ENCODE measurements at regions not wholly inside any gene's neighbourhood (a gene's known extent, or its start where the extent isn't known, plus 50 kb on each side); places are given as distances from the start of the nearest gene placed in this dataset.

GRCh38 chr5:33244441-33245150 is 196.2 kb upstream of the TARS1 start:
- H3K36me3 Mint-ChIP-seq (ENCODE audit: low read depth) = no peaks in the 10 kb centered on the region
- H3K27me3 Mint-ChIP-seq (ENCODE audit: insufficient read depth) = no peaks in the 10 kb centered on the region
- TF ChIP-seq CTCF (conservative IDR thresholded peaks at IDR 0.05) = no peak
- peaks cover 24% of the 10 kb centered on the region for H3K4me1 Mint-ChIP-seq
- WGBS, 2 experiments (ENCODE audit: insufficient coverage in 1 of 2, insufficient read length in 1 of 2) = 94 to 96% methylated on average over 3 to 4 of the region's 4 CpGs
- H3K9me3 Mint-ChIP-seq = no peaks in the 10 kb centered on the region
- Histone ChIP-seq H3K9ac (ENCODE audit: extremely low read depth, low read length, poor library complexity, severe bottlenecking) (no peak overlapping the region), H3K27me3 (ENCODE audit: control insufficient read depth, insufficient read depth, low read length, poor library complexity, severe bottlenecking) (no peaks in the 10 kb centered on the region), H3K9me3 (ENCODE audit: control insufficient read depth, low read length) (no peaks in the 10 kb centered on the region), H3K36me3 (ENCODE audit: control insufficient read depth, insufficient read depth, low read length) (no peaks in the 10 kb centered on the region), H3K4me1 (ENCODE audit: control insufficient read depth, insufficient read depth, low read length) (peaks cover 4% of the 10 kb centered on the region), H3K27ac (ENCODE audit: low read depth, low read length) (no peak overlapping the region), H3K4me3 (ENCODE audit: low read length) (no peak overlapping the region)
- H3K27ac Mint-ChIP-seq = no peak overlapping the region
- no peak for DNase-seq
- H3K4me3 Mint-ChIP-seq = no peak overlapping the region

- Histone ChIP-seq H3K4me3 (ENCODE audit: low read length) (no peak overlapping the region), H3K4me1 (ENCODE audit: control insufficient read depth, insufficient read depth, low read length) (no peaks in the 10 kb centered on the region), H3K27me3 (ENCODE audit: control insufficient read depth, insufficient read depth, low read length, poor library complexity, severe bottlenecking) (no peaks in the 10 kb centered on the region), H3K36me3 (ENCODE audit: control insufficient read depth, insufficient read depth, low read length) (no peaks in the 10 kb centered on the region), H3K9ac (ENCODE audit: extremely low read depth, low read length, poor library complexity, severe bottlenecking) (no peak overlapping the region), H3K9me3 (ENCODE audit: control insufficient read depth, low read length) (no peaks in the 10 kb centered on the region), H3K27ac (ENCODE audit: low read depth, low read length) (no peak overlapping the region)
- TF ChIP-seq CTCF (conservative IDR thresholded peaks at IDR 0.05) = no peak
- no CpG with 5 or more reads among the region's 1 CpG for WGBS, 2 experiments (ENCODE audit: insufficient coverage in 1 of 2, insufficient read length in 1 of 2)
- Mint-ChIP-seq H3K4me1 (peaks cover 2% of the 10 kb centered on the region), H3K27me3 (ENCODE audit: insufficient read depth) (no peaks in the 10 kb centered on the region), H3K9me3 (no peaks in the 10 kb centered on the region), H3K36me3 (ENCODE audit: low read depth) (no peaks in the 10 kb centered on the region), H3K4me3 (no peak overlapping the region), H3K27ac (no peak overlapping the region)
- no peak for DNase-seq
Measured at GRCh38 chr5:33254579-33254978, 186.2 kb upstream of the TARS1 start.

- Mint-ChIP-seq H3K36me3 (ENCODE audit: low read depth) (no peaks in the 10 kb centered on the region), H3K27ac (no peak overlapping the region), H3K4me1 (peaks cover 2% of the 10 kb centered on the region), H3K9me3 (peaks cover 8% of the 10 kb centered on the region), H3K27me3 (ENCODE audit: insufficient read depth) (no peaks in the 10 kb centered on the region), H3K4me3 (no peak overlapping the region)
- Histone ChIP-seq H3K27me3 (ENCODE audit: control insufficient read depth, insufficient read depth, low read length, poor library complexity, severe bottlenecking) (no peaks in the 10 kb centered on the region), H3K9me3 (ENCODE audit: control insufficient read depth, low read length) (no peaks in the 10 kb centered on the region), H3K36me3 (ENCODE audit: control insufficient read depth, insufficient read depth, low read length) (no peaks in the 10 kb centered on the region), H3K9ac (ENCODE audit: extremely low read depth, low read length, poor library complexity, severe bottlenecking) (no peak overlapping the region), H3K4me1 (ENCODE audit: control insufficient read depth, insufficient read depth, low read length) (no peaks in the 10 kb centered on the region), H3K27ac (ENCODE audit: low read depth, low read length) (no peak overlapping the region), H3K4me3 (ENCODE audit: low read length) (no peak overlapping the region)
- WGBS, 2 experiments (ENCODE audit: insufficient coverage in 1 of 2, insufficient read length in 1 of 2) = 98% methylated on average over 4 of the region's 4 CpGs; no CpG with 5 or more reads in 1 of the 2 experiments
- DNase-seq = no peak
- TF ChIP-seq CTCF (conservative IDR thresholded peaks at IDR 0.05) = no peak
Measured at GRCh38 chr5:33257807-33258429, 182.8 kb upstream of the TARS1 start.
